H1 (cell line): ENCODE measurements at regions not wholly inside any gene's neighbourhood (a gene's known extent, or its start where the extent isn't known, plus 50 kb on each side); places are given as distances from the start of the nearest gene placed in this dataset.

Experiments used
- CTCF ChIA-PET: fragments of 300-600 bp; sonication (Branson Sonifier 250); formaldehyde crosslinking; loops from one replicate; lab custom pipeline; 2021; ENCODE audit not compliant: partially characterized antibody; lab: Charles Lee
- POLR2A ChIA-PET: fragments of 300-600 bp; sonication (Branson Sonifier 250); formaldehyde crosslinking; loops from one replicate; lab custom pipeline; 2021; ENCODE audit warnings: inconsistent platforms; ENCODE audit not compliant: partially characterized antibody; lab: Charles Lee
- DNase-seq, 2 experiments: peaks; one replicate each; pipeline versions ENCODE4 v3.0.0 to v3.0.0-alpha.2; 2010 to 2022; ENCODE audit warnings: low spot score in 2 of 2, low read depth in 1 of 2, mixed read lengths in 1 of 2
- FAIRE-seq: peaks from 2 replicates; lab custom pipeline; 2011; peaks lifted over from hg19 to GRCh38; lab: Jason Lieb, UNC
- H2AFZ ChIP-seq: 2 replicates; pipeline ENCODE4 v1.8.1; 2012; ENCODE audit warnings: low read length, inconsistent platforms
- H2AK5ac ChIP-seq: 2 replicates; pipeline ENCODE4 v1.6.1; 2013; ENCODE audit warnings: low read depth, low read length
- H2BK120ac ChIP-seq: replicated peaks from 2 replicates; pipeline ENCODE3; 2013; ENCODE audit warnings: low read depth, low read length, inconsistent platforms
- H2BK12ac ChIP-seq: 2 replicates; pipeline ENCODE4 v1.6.1; 2013; ENCODE audit warnings: low read depth, low read length
- H2BK15ac ChIP-seq: 2 replicates; pipeline ENCODE4 v1.6.1; 2013; ENCODE audit warnings: low read length
- H2BK20ac ChIP-seq: 2 replicates; pipeline ENCODE4 v1.6.1; 2013; ENCODE audit warnings: low read length
- H2BK5ac ChIP-seq: 2 replicates; pipeline ENCODE4 v1.6.1; 2013; ENCODE audit warnings: low read depth, low read length
- H3K14ac ChIP-seq: 2 replicates; pipeline ENCODE4 v1.6.1; 2013; ENCODE audit warnings: inconsistent platforms; ENCODE audit not compliant: insufficient read length
- H3K18ac ChIP-seq: 2 replicates; pipeline ENCODE4 v1.6.1; 2013; ENCODE audit warnings: low read length; ENCODE audit errors: extremely low read depth
- H3K23ac ChIP-seq: 2 replicates; pipeline ENCODE4 v1.6.1; 2013; ENCODE audit warnings: inconsistent platforms; ENCODE audit not compliant: insufficient read length
- H3K23me2 ChIP-seq: 2 replicates; pipeline ENCODE4 v1.6.1; 2013; ENCODE audit warnings: low read depth, low read length
- H3K27ac ChIP-seq: 2 replicates; pipeline ENCODE4 v1.6.1; 2011; ENCODE audit warnings: low read depth, low read length, inconsistent platforms
- H3K27me3 ChIP-seq, 4 experiments: replicated peaks in 1 of 4; 1 replicate in 1 of 4; 2 replicates in 3 of 4; pipeline versions ENCODE4 v1.6.1 to v1.8.1; 2011 to 2013; ENCODE audit warnings: low read length in 3 of 4, mild to moderate bottlenecking in 3 of 4, inconsistent platforms in 2 of 4, mixed read lengths in 2 of 4, moderate library complexity in 1 of 4; ENCODE audit not compliant: control insufficient read depth in 3 of 4, insufficient read depth in 3 of 4; ENCODE audit errors: extremely low read depth in 1 of 4
- H3K36me3 ChIP-seq, 4 experiments: 2 replicates each; pipeline versions ENCODE4 v1.6.1 to v1.8.1; 2011 to 2013; ENCODE audit warnings: mild to moderate bottlenecking in 4 of 4, low read length in 3 of 4, moderate library complexity in 2 of 4, control low read depth in 1 of 4, inconsistent platforms in 1 of 4; ENCODE audit not compliant: insufficient read depth in 4 of 4, control insufficient read depth in 2 of 4
- H3K4ac ChIP-seq: replicated peaks from 2 replicates; pipeline ENCODE3; 2013; ENCODE audit warnings: low read length, low read depth, mixed read lengths, inconsistent platforms; ENCODE audit not compliant: insufficient read length
- H3K4me1 ChIP-seq, 4 experiments: replicated peaks in 1 of 4; 1 replicate in 1 of 4; 2 replicates in 3 of 4; pipeline versions ENCODE4 v1.6.1 to v1.8.1; 2011 to 2013; ENCODE audit warnings: low read length in 3 of 4, inconsistent platforms in 2 of 4, mixed read lengths in 1 of 4; ENCODE audit not compliant: insufficient read depth in 4 of 4, control insufficient read depth in 3 of 4
- H3K4me2 ChIP-seq, 2 experiments: 2 replicates each; pipeline versions ENCODE4 v1.6.1 to v1.8.1; 2011 to 2013; ENCODE audit warnings: low read depth in 2 of 2, low read length in 2 of 2, control low read depth in 1 of 2, inconsistent platforms in 1 of 2, mild to moderate bottlenecking in 1 of 2; ENCODE audit not compliant: insufficient read depth in 1 of 2
- H3K4me3 ChIP-seq, 4 experiments: fragments of 200-600, 300-600 bp in 1 of 4; sonication (generic), shearing (Covaris generic), sonication (Bioruptor Twin) in 1 of 4; 2 replicates each; pipeline versions ENCODE4 v1.5.1 to v1.8.1; 2011 to 2016; ENCODE audit warnings: low read length in 4 of 4, low read depth in 3 of 4, control low read depth in 2 of 4, inconsistent platforms in 2 of 4, mild to moderate bottlenecking in 2 of 4, mixed read lengths in 1 of 4, moderate library complexity in 1 of 4; ENCODE audit not compliant: insufficient read depth in 2 of 4; ENCODE audit errors: extremely low read depth in 1 of 4
- H3K56ac ChIP-seq: replicated peaks from 2 replicates; pipeline ENCODE3; 2013; ENCODE audit warnings: low read depth, mild to moderate bottlenecking, mixed read lengths, low read length, inconsistent platforms; ENCODE audit not compliant: insufficient read length
- H3K79me1 ChIP-seq: 2 replicates; pipeline ENCODE4 v1.6.1; 2013; ENCODE audit warnings: low read depth, low read length, control low read depth
- H3K79me2 ChIP-seq, 2 experiments: 2 replicates each; pipeline versions ENCODE4 v1.6.1 to v1.8.1; 2012 to 2013; ENCODE audit warnings: low read length in 2 of 2, mild to moderate bottlenecking in 2 of 2, inconsistent platforms in 1 of 2; ENCODE audit not compliant: insufficient read depth in 2 of 2, control insufficient read depth in 1 of 2
- H3K9ac ChIP-seq, 4 experiments: replicated peaks in 1 of 4; 1 replicate in 1 of 4; 2 replicates in 3 of 4; pipeline versions ENCODE4 v1.6.1 to v1.8.1; 2011 to 2013; ENCODE audit warnings: low read depth in 3 of 4, low read length in 3 of 4, control low read depth in 2 of 4, mild to moderate bottlenecking in 2 of 4, moderate library complexity in 2 of 4, inconsistent platforms in 1 of 4; ENCODE audit errors: extremely low read depth in 1 of 4
- H3K9me3 ChIP-seq, 2 experiments: 2 replicates each; pipeline versions ENCODE4 v1.6.1 to v1.8.1; 2012 to 2013; ENCODE audit warnings: mild to moderate bottlenecking in 2 of 2, moderate library complexity in 2 of 2, control low read depth in 1 of 2, inconsistent platforms in 1 of 2, low read depth in 1 of 2, low read length in 1 of 2, mixed read lengths in 1 of 2; ENCODE audit not compliant: insufficient read depth in 2 of 2
- H4K20me1 ChIP-seq, 2 experiments: replicated peaks in 1 of 2; 2 replicates each; pipeline versions ENCODE3 to v1.8.1; 2011 to 2013; ENCODE audit warnings: inconsistent platforms in 2 of 2, low read length in 2 of 2, mild to moderate bottlenecking in 1 of 2; ENCODE audit not compliant: insufficient read depth in 2 of 2, control insufficient read depth in 1 of 2
- H4K5ac ChIP-seq: 2 replicates; pipeline ENCODE4 v1.6.1; 2013; ENCODE audit warnings: low read length, low read depth, mixed read lengths, inconsistent platforms; ENCODE audit not compliant: insufficient read length
- H4K8ac ChIP-seq: 2 replicates; pipeline ENCODE4 v1.8.0; 2013; ENCODE audit warnings: mild to moderate bottlenecking, moderate library complexity, low read length, inconsistent platforms; ENCODE audit not compliant: insufficient read depth; ENCODE audit errors: extremely low read depth
- H4K91ac ChIP-seq: replicated peaks from 2 replicates; pipeline ENCODE3; 2013; ENCODE audit warnings: low read length, mixed read lengths, inconsistent platforms; ENCODE audit not compliant: insufficient read length
- BACH1 ChIP-seq: IDR thresholded peaks from 2 replicates; pipeline ENCODE4 v1.6.1; 2012; ENCODE audit warnings: low read length, improper control_type of control experiment
- BRCA1 ChIP-seq: IDR thresholded peaks from 2 replicates; pipeline ENCODE4 v1.6.1; 2012; ENCODE audit warnings: low read depth, low read length, improper control_type of control experiment
- CHD1 ChIP-seq: IDR thresholded peaks from 2 replicates; pipeline ENCODE4 v1.6.1; 2012; ENCODE audit warnings: low read depth, low read length, improper control_type of control experiment
- CHD2 ChIP-seq: IDR thresholded peaks from 2 replicates; pipeline ENCODE4 v1.6.1; 2012; ENCODE audit warnings: low read length, improper control_type of control experiment
- CTCF ChIP-seq, 3 experiments: IDR thresholded peaks; 1 replicate in 2 of 3; 2 replicates in 1 of 3; pipeline versions ENCODE4 v1.5.1 to v1.6.1; 2011; ENCODE audit warnings: low read length in 3 of 3, mild to moderate bottlenecking in 3 of 3, inconsistent platforms in 2 of 3, low read depth in 1 of 3, moderate library complexity in 1 of 3; ENCODE audit not compliant: insufficient read depth in 1 of 3; ENCODE audit errors: control extremely low read depth in 1 of 3
- GABPA ChIP-seq: IDR thresholded peaks from 2 replicates; pipeline ENCODE4 v1.6.1; 2011; ENCODE audit warnings: mild to moderate bottlenecking, low read length, moderate library complexity, borderline replicate concordance; ENCODE audit not compliant: insufficient read depth
- KDM5A ChIP-seq: fragments of 200-600 bp; IDR thresholded peaks from 2 replicates; pipeline ENCODE4 v1.7.1; 2012; ENCODE audit warnings: mild to moderate bottlenecking, low read length, inconsistent platforms, mixed read lengths
- MAFK ChIP-seq: IDR thresholded peaks from 2 replicates; pipeline ENCODE4 v1.6.1; 2012; ENCODE audit warnings: low read depth, mild to moderate bottlenecking, improper control_type of control experiment, low read length
- NRF1 ChIP-seq: IDR thresholded peaks from 2 replicates; pipeline ENCODE4 v1.6.1; 2011; ENCODE audit warnings: mild to moderate bottlenecking, low read depth, low read length, improper control_type of control experiment
- POLR2A ChIP-seq, 2 experiments: IDR thresholded peaks; 1 replicate in 1 of 2; 2 replicates in 1 of 2; pipeline ENCODE4 v1.6.1; 2011; ENCODE audit warnings: low read depth in 2 of 2, low read length in 2 of 2, mild to moderate bottlenecking in 2 of 2; ENCODE audit errors: control extremely low read depth in 1 of 2
- RXRA ChIP-seq: IDR thresholded peaks from 2 replicates; pipeline ENCODE4 v1.6.1; 2011; ENCODE audit warnings: low read depth, mild to moderate bottlenecking, low read length, moderate library complexity; ENCODE audit not compliant: insufficient read depth
- SAP30 ChIP-seq: fragments of 300-600 bp; sonication (generic); IDR thresholded peaks from 2 replicates; pipeline ENCODE4 v1.7.1; 2012; ENCODE audit warnings: low read length, moderate library complexity, mild to moderate bottlenecking, inconsistent platforms; ENCODE audit not compliant: insufficient read depth, insufficient replicate concordance
- TAF1 ChIP-seq: IDR thresholded peaks from 2 replicates; pipeline ENCODE4 v1.6.1; 2011; ENCODE audit warnings: mild to moderate bottlenecking, low read depth, low read length
- WGBS, 2 experiments: shearing (Covaris generic) in 1 of 2; methylation state at CpG; one replicate each; pipeline versions ENCODE4 v1.1.6 to v1.1.7; 2013 to 2015; ENCODE audit warnings: low lambda C conversion rate in 2 of 2, mixed read lengths in 2 of 2, inconsistent platforms in 1 of 2, low coverage in 1 of 2, missing lambda C conversion rate in 1 of 2; ENCODE audit not compliant: insufficient replicate concordance in 2 of 2, insufficient coverage in 1 of 2, insufficient read length in 1 of 2; ENCODE audit errors: extremely low coverage in 1 of 2, missing lambda C conversion rate in 1 of 2; 5-methylcytosine and 5-hydroxymethylcytosine counted together

DNA sequence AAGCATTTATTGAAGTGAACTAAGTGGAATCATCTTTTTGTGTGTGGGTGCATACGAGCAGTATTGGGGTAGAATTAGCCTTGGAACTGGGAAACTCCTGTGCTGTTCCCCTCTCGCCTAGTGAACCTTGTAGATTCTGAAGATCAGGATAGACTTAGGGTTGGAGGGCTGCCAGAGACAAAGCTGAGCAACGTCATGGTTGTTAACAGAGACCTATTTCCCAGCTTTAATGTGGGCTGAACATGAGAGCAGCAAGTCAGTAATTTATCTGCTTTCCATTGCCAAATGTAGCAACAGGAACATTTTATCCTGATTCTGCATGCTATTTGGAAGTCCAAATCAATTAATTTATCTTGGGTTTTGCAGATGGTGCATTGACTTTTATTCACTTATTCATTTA lies 246.6 kb downstream of the IL20RB start:
- Histone ChIP-seq H3K36me3 (no peaks in the 10 kb centered on the region), H3K27ac (no peak overlapping the region), H4K91ac (no peak overlapping the region), H3K79me2 (no peaks in the 10 kb centered on the region), H4K20me1 (no peaks in the 10 kb centered on the region), H3K9ac (no peak overlapping the region), H2BK15ac (no peak overlapping the region), H2AK5ac (no peak overlapping the region), H3K27me3 (no peaks in the 10 kb centered on the region), H3K4me1 (peaks cover 0 to 2% (median 0%) of the 10 kb centered on the region in 4 experiments; a peak in 1 of 7 replicates), H2AFZ (no peak overlapping the region), H3K4me3 (no peak overlapping the region), H4K8ac (no peak overlapping the region), H3K79me1 (no peaks in the 10 kb centered on the region), H3K23ac (no peak overlapping the region), H3K56ac (no peak overlapping the region), H3K4ac (no peak overlapping the region), H3K14ac (no peak overlapping the region), H2BK12ac (no peak overlapping the region), H3K4me2 (no peak overlapping the region), H3K9me3 (no peaks in the 10 kb centered on the region), H3K23me2 (no peaks in the 10 kb centered on the region), H2BK20ac (no peak overlapping the region), H2BK5ac (no peak overlapping the region), H3K18ac (no peak overlapping the region), H2BK120ac (no peak overlapping the region), H4K5ac (no peak overlapping the region)
- ChIA-PET POLR2A (no interaction called here), CTCF (interaction anchor here (0.7 to 2.7 kb wide), 4 partner anchors 12 to 98 kb away, joined by 3 to 9 read pairs (median 4); no protein-coding TSS in a partner anchor)
- no peak for FAIRE-seq
- DNase-seq: no peak
- WGBS, 2 experiments: 90% methylated on average over 3 of the region's 3 CpGs; no CpG with 5 or more reads in 1 of the 2 experiments
- TF ChIP-seq CHD1 (no peak), TAF1 (no peak), BACH1 (no peak), POLR2A (IDR thresholded peaks at IDR 0.05; ENCODE audit: control extremely low read depth in 1 of 2, low read depth in 2 of 2, low read length in 2 of 2) (no peak), MAFK (no peak), CHD2 (no peak), RXRA (no peak), GABPA (no peak), BRCA1 (no peak), CTCF (IDR thresholded peaks at IDR 0.05; ENCODE audit: control extremely low read depth in 1 of 3, insufficient read depth in 1 of 3, low read depth in 1 of 3, low read length in 3 of 3) (no peak), SAP30 (no peak), NRF1 (no peak), KDM5A (no peak)
